Brain microvascular endothelial cell (primary cell): ENCODE measurements at regions not wholly inside any gene's neighbourhood (a gene's known extent, or its start where the extent isn't known, plus 50 kb on each side); places are given as distances from the start of the nearest gene placed in this dataset.

Source experiments
- DNase-seq: peaks from one replicate; pipeline ENCODE4 v3.0.0-alpha.2; 2020
- H3K27ac ChIP-seq: fragments of 250-450 bp; sonication (Bioruptor Pico); 2 replicates; pipeline ENCODE4 v1.5.1; 2020; ENCODE audit warnings: mild to moderate bottlenecking, moderate library complexity
- H3K27me3 ChIP-seq: fragments of 250-450 bp; sonication (Bioruptor Pico); replicated peaks from 2 replicates; pipeline ENCODE4 v1.5.1; 2020; ENCODE audit warnings: mild to moderate bottlenecking
- H3K36me3 ChIP-seq: fragments of 250-450 bp; sonication (Bioruptor Pico); replicated peaks from 2 replicates; pipeline ENCODE4 v1.5.1; 2020; ENCODE audit warnings: mild to moderate bottlenecking
- H3K4me3 ChIP-seq: 2 replicates; pipeline ENCODE4 v1.5.1; 2011; ENCODE audit warnings: low read depth, mild to moderate bottlenecking, control low read depth, low read length, moderate library complexity
- CTCF ChIP-seq: IDR thresholded peaks from 2 replicates; pipeline ENCODE4 v1.5.1; 2011; ENCODE audit warnings: low read depth, mild to moderate bottlenecking, moderate library complexity, low read length, control low read depth, inconsistent platforms; ENCODE audit errors: missing control alignments
- in situ Hi-C: cut with HindIII; loops from 2 replicates; pipeline ENCODE4 v1.10.0; 2017; ENCODE audit warnings: low sequenced_read_pairs, low pct_ligation_motif_present

GRCh38 chr11:33544593-33545373 is 155.8 kb downstream of the C11orf91 start:
- Histone ChIP-seq H3K27ac (no peak overlapping the region), H3K4me3 (no peak overlapping the region), H3K27me3 (no peaks in the 10 kb centered on the region), H3K36me3 (peaks cover 2% of the 10 kb centered on the region)
- TF ChIP-seq CTCF = no peak
- in situ Hi-C loops = no loop called here
- no peak for DNase-seq

- in situ Hi-C loops = no loop called here
- H3K27me3 ChIP-seq = no peaks in the 10 kb centered on the region
- peaks cover 2% of the 10 kb centered on the region for H3K36me3 ChIP-seq
- no peak overlapping the region for H3K4me3 ChIP-seq
- H3K27ac ChIP-seq = no peak overlapping the region
- TF ChIP-seq CTCF = no peak
- DNase-seq = no peak
Measured at GRCh38 chr11:33543823-33544222, 156.8 kb downstream of the C11orf91 start.

GRCh38 chr11:33542921-33543320 is 157.7 kb downstream of the C11orf91 start:
- Histone ChIP-seq H3K4me3 (no peak overlapping the region), H3K36me3 (peaks cover 2% of the 10 kb centered on the region), H3K27ac (no peak overlapping the region), H3K27me3 (no peaks in the 10 kb centered on the region)
- in situ Hi-C loops = no loop called here
- peak; percentile 40 for DNase-seq
- peak; percentile 83 for TF ChIP-seq CTCF

GRCh38 chr11:33540946-33541915 is 159.4 kb downstream of the C11orf91 start:
- no peaks in the 10 kb centered on the region for H3K27me3 ChIP-seq
- no peak overlapping the region for H3K27ac ChIP-seq
- no peaks in the 10 kb centered on the region for H3K36me3 ChIP-seq
- no peak for DNase-seq
- TF ChIP-seq CTCF = no peak
- in situ Hi-C loops = no loop called here
- no peak overlapping the region for H3K4me3 ChIP-seq

GRCh38 chr11:33540427-33540826 is 160.2 kb downstream of the C11orf91 start:
- TF ChIP-seq CTCF = no peak
- in situ Hi-C loops = no loop called here
- Histone ChIP-seq H3K4me3 (no peak overlapping the region), H3K27ac (no peak overlapping the region), H3K36me3 (no peaks in the 10 kb centered on the region), H3K27me3 (no peaks in the 10 kb centered on the region)
- no peak for DNase-seq
